ENCODE measurements at regions not wholly inside any gene's neighbourhood (a gene's known extent, or its start where the extent isn't known, plus 50 kb on each side); places are given as distances from the start of the nearest gene placed in this dataset.
"Not testable (repeated sequence)": the region's sequence is repeated elsewhere in the genome, so short reads cannot be mapped to it uniquely, and the experiment has no call there.

DNA sequence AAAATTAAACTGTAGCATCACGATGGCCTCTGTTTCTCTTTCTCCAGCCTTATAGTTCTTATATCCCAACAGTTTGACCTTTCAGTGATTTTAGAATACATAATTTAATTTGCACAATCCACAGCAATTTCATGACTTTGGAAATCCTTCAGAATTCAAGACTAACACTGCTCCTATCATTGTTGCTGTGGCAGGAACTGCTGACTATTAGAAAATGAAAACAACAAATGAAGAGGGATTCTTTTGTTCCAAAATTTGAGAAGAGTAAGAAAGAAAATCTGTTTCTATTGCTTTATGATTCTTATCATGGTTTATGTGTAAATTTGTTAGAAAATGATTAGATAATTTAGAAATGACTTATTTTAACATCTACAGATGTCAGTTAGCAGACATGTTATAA, 604.0 kb upstream of the ADGRB3 start:
- TF ChIP-seq SUZ12 (IDR thresholded peaks at IDR 0.05) (no peak), FOXK2 (IDR thresholded peaks at IDR 0.05) (no peak), CTBP1 (IDR thresholded peaks at IDR 0.05; ENCODE audit: borderline replicate concordance) (no peak), ZNF384 (IDR thresholded peaks at IDR 0.05) (no peak), LEF1 (IDR thresholded peaks at IDR 0.05; ENCODE audit: borderline replicate concordance) (no peak), HDGF (IDR thresholded peaks at IDR 0.05; ENCODE audit: borderline replicate concordance) (no peak), ELF4 (IDR thresholded peaks at IDR 0.05) (no peak), BHLHE40 (IDR thresholded peaks at IDR 0.05; ENCODE audit: borderline replicate concordance) (no peak), ARNT (IDR thresholded peaks at IDR 0.05) (no peak), FOXM1 (IDR thresholded peaks at IDR 0.05; ENCODE audit: borderline replicate concordance) (no peak), TARDBP (IDR thresholded peaks at IDR 0.05) (no peak), FOXA1 (IDR thresholded peaks at IDR 0.05) (no peak), L3MBTL2 (conservative IDR thresholded peaks at IDR 0.05) (no peak)
- ChIA-PET POLR2A (no interaction called here), CTCF (no interaction called here)
- DNase-seq (ENCODE audit: extremely low spot score), result no peak

DNA sequence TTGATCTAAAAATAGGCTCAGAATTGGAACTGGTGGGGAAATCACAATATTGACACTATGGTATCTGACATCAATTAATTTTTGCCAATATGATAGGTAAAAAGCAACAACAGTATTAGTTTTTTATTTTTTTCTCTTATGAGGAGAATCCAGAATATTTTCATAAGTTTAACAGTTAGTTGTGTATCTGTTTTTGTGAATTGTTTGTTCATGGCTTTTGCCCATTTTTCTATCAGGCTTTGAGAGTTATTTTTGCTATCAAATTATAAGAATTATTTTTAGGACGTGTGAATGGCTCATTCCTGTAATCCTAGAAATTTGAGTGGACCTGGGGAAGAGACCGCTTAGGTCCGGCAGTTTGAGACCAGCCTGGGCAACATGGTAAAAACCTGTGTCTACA, 608.6 kb upstream of the ADGRB3 start:
- no peak for TF ChIP-seq ARNT (IDR thresholded peaks at IDR 0.05)
- TF ChIP-seq TARDBP (IDR thresholded peaks at IDR 0.05), result no peak
- TF ChIP-seq FOXK2 (IDR thresholded peaks at IDR 0.05), result no peak
- no peak for TF ChIP-seq NFRKB (IDR thresholded peaks at IDR 0.05)
- TF ChIP-seq CTBP1 (IDR thresholded peaks at IDR 0.05; ENCODE audit: borderline replicate concordance), result no peak
- TF ChIP-seq FOXM1 (IDR thresholded peaks at IDR 0.05; ENCODE audit: borderline replicate concordance), result no peak
- no peak for TF ChIP-seq SUZ12 (IDR thresholded peaks at IDR 0.05)
- no peak for TF ChIP-seq LEF1 (IDR thresholded peaks at IDR 0.05; ENCODE audit: borderline replicate concordance)
- no peak for TF ChIP-seq HDGF (IDR thresholded peaks at IDR 0.05; ENCODE audit: borderline replicate concordance)
- no peak for TF ChIP-seq FOXA1 (IDR thresholded peaks at IDR 0.05)
- no peak for TF ChIP-seq ZNF384 (IDR thresholded peaks at IDR 0.05)
- no peak for TF ChIP-seq SP1 (IDR thresholded peaks at IDR 0.05)
- no peak for TF ChIP-seq ELF4 (IDR thresholded peaks at IDR 0.05)
- TF ChIP-seq, protein P1, sequence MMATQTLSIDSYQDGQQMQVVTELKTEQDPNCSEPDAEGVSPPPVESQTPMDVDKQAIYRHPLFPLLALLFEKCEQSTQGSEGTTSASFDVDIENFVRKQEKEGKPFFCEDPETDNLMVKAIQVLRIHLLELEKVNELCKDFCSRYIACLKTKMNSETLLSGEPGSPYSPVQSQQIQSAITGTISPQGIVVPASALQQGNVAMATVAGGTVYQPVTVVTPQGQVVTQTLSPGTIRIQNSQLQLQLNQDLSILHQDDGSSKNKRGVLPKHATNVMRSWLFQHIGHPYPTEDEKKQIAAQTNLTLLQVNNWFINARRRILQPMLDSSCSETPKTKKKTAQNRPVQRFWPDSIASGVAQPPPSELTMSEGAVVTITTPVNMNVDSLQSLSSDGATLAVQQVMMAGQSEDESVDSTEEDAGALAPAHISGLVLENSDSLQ (IDR thresholded peaks at IDR 0.05), result no peak
- TF ChIP-seq BHLHE40 (IDR thresholded peaks at IDR 0.05; ENCODE audit: borderline replicate concordance), result no peak
- no peak for TF ChIP-seq L3MBTL2 (conservative IDR thresholded peaks at IDR 0.05)
- CTCF ChIA-PET, result no interaction called here
- POLR2A ChIA-PET, result no interaction called here
- DNase-seq (ENCODE audit: extremely low spot score), result no peak

DNA sequence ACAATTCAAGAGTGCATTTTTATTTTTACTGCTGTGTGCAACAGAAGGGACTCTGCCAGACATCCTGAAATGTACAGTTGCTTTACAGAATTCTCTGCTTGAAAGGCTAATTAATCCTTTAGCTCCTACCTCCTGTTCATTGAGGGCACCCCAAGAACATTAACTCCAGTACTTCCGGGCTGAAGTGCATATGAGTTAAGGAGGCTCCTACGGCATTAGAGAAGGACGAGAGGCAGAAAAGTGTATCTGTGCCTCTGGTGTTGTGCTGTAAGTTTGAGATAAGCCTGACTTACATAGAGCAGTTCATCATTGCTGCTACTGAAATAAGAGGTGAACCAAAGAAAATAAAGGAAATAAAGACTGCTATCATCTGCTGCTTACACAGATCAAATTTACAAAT, 609.3 kb upstream of the ADGRB3 start:
- ChIA-PET CTCF (no interaction called here), POLR2A (no interaction called here)
- no peak for DNase-seq (ENCODE audit: extremely low spot score)
- no peak for TF ChIP-seq HDGF (IDR thresholded peaks at IDR 0.05; ENCODE audit: borderline replicate concordance)
- TF ChIP-seq, protein P1 (IDR thresholded peaks at IDR 0.05), result no peak
- no peak for TF ChIP-seq L3MBTL2 (conservative IDR thresholded peaks at IDR 0.05)
- no peak for TF ChIP-seq BHLHE40 (IDR thresholded peaks at IDR 0.05; ENCODE audit: borderline replicate concordance)
- no peak for TF ChIP-seq FOXA1 (IDR thresholded peaks at IDR 0.05)
- TF ChIP-seq FOXK2 (IDR thresholded peaks at IDR 0.05), result no peak
- no peak for TF ChIP-seq ZNF384 (IDR thresholded peaks at IDR 0.05)

DNA sequence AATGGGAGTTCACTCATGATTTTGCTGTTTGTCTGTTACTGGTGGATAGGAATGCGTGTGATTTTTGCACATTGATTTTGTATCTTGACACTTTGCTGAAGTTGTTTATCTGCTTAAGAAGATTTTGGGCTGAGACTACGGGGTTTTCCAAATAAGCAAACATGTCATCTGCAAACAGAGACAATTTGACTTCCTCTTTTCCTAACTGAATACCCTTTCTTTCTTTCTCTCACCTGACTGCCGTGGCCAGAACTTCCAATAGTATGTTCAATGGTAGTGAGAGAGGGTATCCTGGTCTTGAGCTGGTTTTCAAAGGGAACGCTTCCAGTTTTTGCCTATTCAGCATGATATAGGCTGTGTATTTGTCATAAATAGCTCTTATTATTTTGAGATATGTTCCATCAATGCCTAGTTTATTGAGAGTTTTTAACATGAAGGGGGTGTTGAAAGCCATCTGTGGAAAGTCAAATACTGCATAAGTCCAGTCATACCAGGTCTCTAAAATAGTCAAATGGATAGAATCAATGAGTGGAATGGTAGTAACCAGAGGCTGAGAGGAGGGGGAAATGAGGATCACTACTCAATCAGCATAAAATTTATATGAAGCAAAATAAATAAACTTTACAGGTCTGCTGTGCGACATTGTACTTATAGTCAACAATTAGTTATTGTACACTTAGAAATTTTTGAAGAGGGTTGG, 610.4 kb upstream of the ADGRB3 start:
- ChIA-PET CTCF (no interaction called here), POLR2A (no interaction called here)
- DNase-seq (ENCODE audit: extremely low spot score), result no peak
- TF ChIP-seq FOXA1 (IDR thresholded peaks at IDR 0.05) (no peak), ZNF384 (IDR thresholded peaks at IDR 0.05) (no peak), BHLHE40 (IDR thresholded peaks at IDR 0.05; ENCODE audit: borderline replicate concordance) (no peak), FOXM1 (IDR thresholded peaks at IDR 0.05; ENCODE audit: borderline replicate concordance) (no peak), TARDBP (IDR thresholded peaks at IDR 0.05) (no peak), HDGF (IDR thresholded peaks at IDR 0.05; ENCODE audit: borderline replicate concordance) (no peak), L3MBTL2 (conservative IDR thresholded peaks at IDR 0.05) (no peak), SP1 (IDR thresholded peaks at IDR 0.05) (no peak), SUZ12 (IDR thresholded peaks at IDR 0.05) (no peak), FOXK2 (IDR thresholded peaks at IDR 0.05) (no peak), ARNT (IDR thresholded peaks at IDR 0.05) (no peak), ELF4 (IDR thresholded peaks at IDR 0.05) (no peak), LEF1 (IDR thresholded peaks at IDR 0.05; ENCODE audit: borderline replicate concordance) (no peak), NFRKB (IDR thresholded peaks at IDR 0.05) (no peak)

DNA sequence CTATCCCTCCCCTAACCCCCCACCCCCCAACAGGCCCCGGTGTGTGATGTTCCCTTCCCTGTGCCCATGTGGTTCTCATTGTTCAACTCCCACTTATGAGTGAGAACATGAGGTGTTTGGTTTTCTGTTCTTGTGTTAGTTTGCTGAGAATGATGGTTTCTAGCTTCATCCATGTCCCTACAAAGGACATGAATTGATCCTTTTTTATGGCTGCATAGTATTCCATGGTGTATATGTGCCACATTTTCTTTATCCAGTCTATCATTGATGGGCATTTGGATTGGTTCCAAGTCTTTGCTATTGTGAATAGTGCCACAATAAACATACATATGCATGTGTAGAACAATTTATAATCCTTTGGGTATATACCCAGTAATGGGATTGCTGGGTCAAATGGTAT, 612.1 kb upstream of the ADGRB3 start:
- CTCF ChIA-PET, POLR2A ChIA-PET: not testable (repeated sequence)

DNA sequence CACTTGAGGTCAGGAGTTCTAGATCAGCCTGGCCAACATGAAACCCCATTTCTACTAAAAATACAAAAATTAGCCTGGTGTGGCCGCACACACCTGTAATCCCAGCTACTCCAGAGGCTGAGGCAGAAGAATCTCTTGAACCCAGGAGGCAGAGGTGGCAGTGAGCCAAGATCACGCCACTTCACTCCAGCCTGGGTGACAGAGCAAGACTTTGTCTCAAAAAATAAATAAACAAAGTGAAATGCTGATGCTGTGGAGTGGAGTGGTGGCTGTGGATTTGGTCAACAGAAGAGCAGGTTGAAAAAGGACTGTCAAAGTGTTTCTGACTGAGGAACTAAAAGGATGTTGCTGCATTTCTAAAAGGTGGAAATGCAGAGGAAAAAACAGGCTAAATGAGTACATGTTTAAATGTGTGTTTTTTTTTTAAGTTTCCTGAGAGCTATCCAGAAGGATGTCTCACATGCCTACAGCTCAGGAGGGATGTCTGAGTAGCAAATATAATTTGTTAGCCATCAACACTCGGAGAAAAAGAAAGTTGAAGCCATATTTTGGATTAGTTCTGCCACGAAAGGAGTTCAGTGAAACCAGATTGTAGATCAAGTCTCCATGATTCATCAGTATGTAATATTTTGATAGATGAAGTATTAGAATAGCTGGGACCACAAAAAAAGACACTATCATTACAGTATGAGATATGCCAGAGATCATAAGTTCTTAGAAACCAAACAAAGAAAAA, 621.1 kb upstream of the ADGRB3 start:
- POLR2A ChIA-PET, result no interaction called here

More for the DNA sequence above, 612.1 kb upstream of the ADGRB3 start:
- not testable (repeated sequence) for DNase-seq (ENCODE audit: extremely low spot score)

More for the DNA sequence above, 621.1 kb upstream of the ADGRB3 start:
- no peak for DNase-seq (ENCODE audit: extremely low spot score)
- CTCF ChIA-PET, result no interaction called here
- no peak for TF ChIP-seq FOXK2 (IDR thresholded peaks at IDR 0.05)
- TF ChIP-seq CTBP1 (IDR thresholded peaks at IDR 0.05; ENCODE audit: borderline replicate concordance), result no peak
- TF ChIP-seq BHLHE40 (IDR thresholded peaks at IDR 0.05; ENCODE audit: borderline replicate concordance), result no peak
- TF ChIP-seq, protein P1 (IDR thresholded peaks at IDR 0.05), result no peak
- TF ChIP-seq ELF4 (IDR thresholded peaks at IDR 0.05), result no peak
- TF ChIP-seq FOXM1 (IDR thresholded peaks at IDR 0.05; ENCODE audit: borderline replicate concordance), result no peak
- TF ChIP-seq FOXA1 (IDR thresholded peaks at IDR 0.05), result no peak
- no peak for TF ChIP-seq HDGF (IDR thresholded peaks at IDR 0.05; ENCODE audit: borderline replicate concordance)
- TF ChIP-seq LEF1 (IDR thresholded peaks at IDR 0.05; ENCODE audit: borderline replicate concordance), result no peak
- no peak for TF ChIP-seq ARNT (IDR thresholded peaks at IDR 0.05)
- TF ChIP-seq ZNF384 (IDR thresholded peaks at IDR 0.05), result no peak
- no peak for TF ChIP-seq SP1 (IDR thresholded peaks at IDR 0.05)
- TF ChIP-seq L3MBTL2 (conservative IDR thresholded peaks at IDR 0.05), result no peak
- TF ChIP-seq SUZ12 (IDR thresholded peaks at IDR 0.05), result no peak
- no peak for TF ChIP-seq NFRKB (IDR thresholded peaks at IDR 0.05)
- no peak for TF ChIP-seq TARDBP (IDR thresholded peaks at IDR 0.05)
